ENCODE measurements at regions not wholly inside any gene's neighbourhood (a gene's known extent, or its start where the extent isn't known, plus 50 kb on each side); places are given as distances from the start of the nearest gene placed in this dataset.

- intact Hi-C loops (cut with DNase I): loop anchor here (5.0 kb wide), 1 partner anchor 44 kb away; no protein-coding TSS in a partner anchor
- H3K36me3 ChIP-seq: no peaks in the 10 kb centered on the region
- no peak overlapping the region for H3K27ac ChIP-seq
- no peaks in the 10 kb centered on the region for H3K4me1 ChIP-seq (replicated peaks)
- H3K9me3 ChIP-seq: no peaks in the 10 kb centered on the region
- 76% methylated on average over 5 of the region's 5 CpGs for WGBS
- TF ChIP-seq POLR2A (IDR thresholded peaks at IDR 0.05) (no peak), CTCF (IDR thresholded peaks at IDR 0.05) (no peak), POLR2AphosphoS5 (IDR thresholded peaks at IDR 0.05) (no peak)
- DNase-seq (ENCODE audit: low spot score): no peak
- H3K27me3 ChIP-seq (replicated peaks; ENCODE audit: insufficient read depth): no peaks in the 10 kb centered on the region
- H3K4me3 ChIP-seq: no peak overlapping the region
Observed at GRCh38 chr5:57408285-57408684, 74.3 kb downstream of the ACTBL2 start.

GRCh38 chr5:57407391-57407790 lies 75.2 kb downstream of the ACTBL2 start:
- WGBS: 69% methylated on average over 5 of the region's 5 CpGs
- DNase-seq (ENCODE audit: low spot score): no peak
- no peaks in the 10 kb centered on the region for H3K27me3 ChIP-seq (replicated peaks; ENCODE audit: insufficient read depth)
- TF ChIP-seq POLR2AphosphoS5 (IDR thresholded peaks at IDR 0.05) (no peak), CTCF (IDR thresholded peaks at IDR 0.05) (no peak), POLR2A (IDR thresholded peaks at IDR 0.05) (no peak)
- H3K4me3 ChIP-seq: no peak overlapping the region
- no peak overlapping the region for H3K27ac ChIP-seq
- H3K4me1 ChIP-seq (replicated peaks): no peaks in the 10 kb centered on the region
- intact Hi-C loops (cut with DNase I): loop anchor here (5.0 kb wide), 1 partner anchor 45 kb away; no protein-coding TSS in a partner anchor
- no peaks in the 10 kb centered on the region for H3K9me3 ChIP-seq
- H3K36me3 ChIP-seq: no peaks in the 10 kb centered on the region

- Histone ChIP-seq H3K27me3 (replicated peaks; ENCODE audit: insufficient read depth) (no peaks in the 10 kb centered on the region), H3K27ac (no peak overlapping the region), H3K9me3 (no peaks in the 10 kb centered on the region), H3K4me1 (replicated peaks) (no peaks in the 10 kb centered on the region), H3K36me3 (no peaks in the 10 kb centered on the region), H3K4me3 (no peak overlapping the region)
- WGBS: 73% methylated on average over 2 of the region's 2 CpGs
- no peak for TF ChIP-seq POLR2A (IDR thresholded peaks at IDR 0.05)
- TF ChIP-seq POLR2AphosphoS5 (IDR thresholded peaks at IDR 0.05): no peak
- no peak for TF ChIP-seq CTCF (IDR thresholded peaks at IDR 0.05)
- intact Hi-C loops (cut with DNase I): loop anchor here (5.0 kb wide), 1 partner anchor 46 kb away; no protein-coding TSS in a partner anchor
- DNase-seq (ENCODE audit: low spot score): no peak
Observed at GRCh38 chr5:57406641-57407040, 76.0 kb downstream of the ACTBL2 start.

- H3K27me3 ChIP-seq (replicated peaks; ENCODE audit: insufficient read depth): no peaks in the 10 kb centered on the region
- H3K36me3 ChIP-seq: no peaks in the 10 kb centered on the region
- no peak overlapping the region for H3K27ac ChIP-seq
- no peak for TF ChIP-seq POLR2AphosphoS5 (IDR thresholded peaks at IDR 0.05)
- DNase-seq (ENCODE audit: low spot score): no peak
- H3K9me3 ChIP-seq: no peaks in the 10 kb centered on the region
- H3K4me3 ChIP-seq: no peak overlapping the region
- no peaks in the 10 kb centered on the region for H3K4me1 ChIP-seq (replicated peaks)
- intact Hi-C loops (cut with DNase I): loop anchor here (5.0 kb wide), 1 partner anchor 46 kb away; no protein-coding TSS in a partner anchor
Observed at GRCh38 chr5:57405984-57406383, 76.6 kb downstream of the ACTBL2 start.

GRCh38 chr5:57402761-57403160 lies 79.8 kb downstream of the ACTBL2 start:
- 48% methylated on average over 3 of the region's 3 CpGs for WGBS
- no peak for DNase-seq (ENCODE audit: low spot score)
- no peaks in the 10 kb centered on the region for H3K27me3 ChIP-seq (replicated peaks; ENCODE audit: insufficient read depth)
- intact Hi-C loops (cut with DNase I): no loop called here
- TF ChIP-seq POLR2AphosphoS5 (IDR thresholded peaks at IDR 0.05) (no peak), CTCF (IDR thresholded peaks at IDR 0.05) (no peak)
- H3K27ac ChIP-seq: no peak overlapping the region
- H3K9me3 ChIP-seq: no peaks in the 10 kb centered on the region
- no peaks in the 10 kb centered on the region for H3K36me3 ChIP-seq
- H3K4me3 ChIP-seq: no peak overlapping the region
- no peaks in the 10 kb centered on the region for H3K4me1 ChIP-seq (replicated peaks)

Measured in prostate gland (tissue), 2 donors.